PC-9 (cell line): ENCODE measurements at regions not wholly inside any gene's neighbourhood (a gene's known extent, or its start where the extent isn't known, plus 50 kb on each side); places are given as distances from the start of the nearest gene placed in this dataset.

Experiments
- BruUV-seq: library from RNA; stranded (reverse); fragments of 400-500 nt; replicated peaks from 2 replicates; lab custom pipeline; 2021; lab: Mats Ljungman, UMichigan
- CTCF ChIA-PET: fragments of 300-600 bp; sonication (Branson Sonifier 250); formaldehyde crosslinking; loops from one replicate; lab custom pipeline; 2022; ENCODE audit warnings: antibody characterized with exemption; lab: Charles Lee
- POLR2A ChIA-PET: fragments of 300-600 bp; sonication (Branson Sonifier 250); formaldehyde crosslinking; loops from one replicate; lab custom pipeline; 2022; ENCODE audit warnings: antibody characterized with exemption; ENCODE audit not compliant: unreplicated experiment; lab: Charles Lee
- DNase-seq, 2 experiments: peaks; one replicate each; pipeline versions ENCODE4 v3.0.0 to v3.0.0-alpha.2; 2015 to 2022; ENCODE audit warnings: mixed read lengths in 1 of 2
- H2AFZ ChIP-seq: fragments of 200-600 bp; sonication (generic); 2 replicates; pipeline ENCODE4 v1.8.1; 2017; ENCODE audit warnings: antibody characterized with exemption
- H3F3A ChIP-seq: fragments of 200-600 bp; sonication (generic); 2 replicates; pipeline ENCODE4 v1.8.1; 2017; ENCODE audit warnings: antibody characterized with exemption, mild to moderate bottlenecking, low read depth; ENCODE audit not compliant: insufficient read depth
- H3K27ac ChIP-seq: fragments of 200-600 bp; sonication (generic); 2 replicates; pipeline ENCODE4 v1.6.1; 2016; ENCODE audit warnings: mixed run types
- H3K27me3 ChIP-seq: fragments of 200-600 bp; sonication (generic); 2 replicates; pipeline ENCODE4 v1.6.1; 2016; ENCODE audit warnings: low read depth, mixed run types; ENCODE audit not compliant: insufficient read depth
- H3K36me3 ChIP-seq: fragments of 200-600 bp; sonication (generic); 2 replicates; pipeline ENCODE4 v1.6.1; 2016; ENCODE audit warnings: low read depth, mixed run types
- H3K4me1 ChIP-seq: fragments of 200-600 bp; sonication (generic); replicated peaks from 2 replicates; pipeline ENCODE4 v1.6.1; 2016; ENCODE audit warnings: mixed run types; ENCODE audit not compliant: insufficient read depth
- H3K4me2 ChIP-seq: fragments of 200-600 bp; sonication (generic); 2 replicates; pipeline ENCODE4 v1.6.1; 2017; ENCODE audit warnings: mixed run types
- H3K4me3 ChIP-seq: fragments of 200-600 bp; sonication (generic); 2 replicates; pipeline ENCODE4 v1.6.1; 2016; ENCODE audit warnings: mixed run types
- H3K79me2 ChIP-seq: fragments of 200-600 bp; sonication (generic); 2 replicates; pipeline ENCODE4 v1.6.1; 2017; ENCODE audit warnings: low read depth, mixed run types
- H3K9me2 ChIP-seq: fragments of 200-600 bp; sonication (generic); 2 replicates; pipeline ENCODE4 v1.8.1; 2017; ENCODE audit warnings: mild to moderate bottlenecking; ENCODE audit not compliant: insufficient read depth
- H3K9me3 ChIP-seq: fragments of 200-600 bp; sonication (generic); 2 replicates; pipeline ENCODE4 v1.8.1; 2016; ENCODE audit warnings: low read depth; ENCODE audit not compliant: insufficient read depth
- H4K20me1 ChIP-seq: fragments of 200-600 bp; sonication (generic); 2 replicates; pipeline ENCODE4 v1.8.1; 2017; ENCODE audit not compliant: insufficient read depth
- CTCF ChIP-seq: fragments of 200-600 bp; sonication (generic); conservative IDR thresholded peaks from 2 replicates; pipeline ENCODE4 v1.6.1; 2017; ENCODE audit warnings: mixed run types, antibody characterized with exemption, mild to moderate bottlenecking, moderate library complexity
- EZH2 ChIP-seq: fragments of 200-600 bp; sonication (generic); IDR thresholded peaks from 2 replicates; pipeline ENCODE4 v1.8.0; 2017; ENCODE audit warnings: antibody characterized with exemption, low read depth
- intact Hi-C: fragments of 100-400 bp; cut with micrococcal nuclease; formaldehyde crosslinking; loops from one replicate; pipeline ENCODE4 v1.10.0; 2022; ENCODE audit not compliant: unreplicated experiment

DNA sequence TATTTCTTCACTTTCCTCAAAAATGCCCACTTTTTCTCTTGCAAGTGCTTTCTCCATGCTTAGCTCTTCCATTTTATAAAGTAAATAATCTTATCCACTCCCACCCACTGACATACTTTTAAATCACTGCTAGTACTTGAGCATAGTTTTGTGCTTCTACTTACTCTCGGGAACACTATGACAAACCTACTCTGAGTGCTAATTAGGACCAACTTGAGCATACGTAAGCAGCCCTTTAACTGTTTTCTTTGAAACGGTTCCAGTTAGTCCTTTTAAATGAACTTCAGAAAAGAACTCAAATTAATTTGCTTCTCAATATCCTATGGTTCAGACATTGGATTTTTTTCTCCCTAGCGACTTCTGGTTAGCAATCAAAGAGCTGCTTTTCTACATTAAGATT lies 280.0 kb upstream of the SOX2 start:
- Histone ChIP-seq H3K9me3 (no peaks in the 10 kb centered on the region), H4K20me1 (no peaks in the 10 kb centered on the region), H3F3A (no peaks in the 10 kb centered on the region), H3K36me3 (no peaks in the 10 kb centered on the region), H3K79me2 (no peaks in the 10 kb centered on the region), H3K27ac (no peak overlapping the region), H3K4me1 (no peaks in the 10 kb centered on the region), H3K9me2 (0 out of 2 replicates have a peak, but pooled peaks cover 3% of the 10 kb centered on the region), H3K27me3 (no peaks in the 10 kb centered on the region), H2AFZ (no peak overlapping the region), H3K4me2 (no peak overlapping the region), H3K4me3 (no peak overlapping the region)
- DNase-seq, result no peak
- intact Hi-C loops, result no loop called here
- BruUV-seq, result no TSS peak
- CTCF ChIA-PET, result no interaction called here
- TF ChIP-seq EZH2, result no peak
- TF ChIP-seq CTCF, result no peak
- POLR2A ChIA-PET, result no interaction called here

DNA sequence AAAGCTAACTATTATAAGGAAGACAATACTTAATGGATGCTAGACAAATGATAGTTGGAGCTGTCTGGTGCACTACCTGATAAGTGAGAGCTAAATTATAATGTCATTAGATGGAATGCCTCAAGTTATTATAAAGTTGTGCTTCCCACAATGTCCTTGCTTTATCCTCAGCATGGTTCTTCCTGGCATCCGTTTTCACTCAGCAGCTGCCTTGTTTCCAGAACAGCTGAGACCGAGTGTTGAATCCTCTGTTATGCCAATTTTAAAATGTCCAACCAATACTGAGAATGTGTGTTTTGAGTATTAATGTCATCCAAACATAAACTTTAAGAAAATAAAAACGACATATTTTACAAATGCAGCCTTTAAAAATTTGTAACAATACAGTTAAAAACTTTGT lies 286.7 kb upstream of the SOX2 start:
- Histone ChIP-seq H3K4me3 (no peak overlapping the region), H3K79me2 (no peaks in the 10 kb centered on the region), H3K9me3 (no peaks in the 10 kb centered on the region), H3K4me1 (no peaks in the 10 kb centered on the region), H3F3A (no peaks in the 10 kb centered on the region), H3K27me3 (no peaks in the 10 kb centered on the region), H3K36me3 (no peaks in the 10 kb centered on the region), H2AFZ (no peak overlapping the region), H3K9me2 (0 out of 2 replicates have a peak, but pooled peaks cover 3% of the 10 kb centered on the region), H3K4me2 (no peak overlapping the region), H4K20me1 (no peaks in the 10 kb centered on the region), H3K27ac (no peak overlapping the region)
- no TSS peak for BruUV-seq
- TF ChIP-seq EZH2 (no peak), CTCF (no peak)
- DNase-seq, result no peak
- intact Hi-C loops, result no loop called here
- POLR2A ChIA-PET, result interaction anchor here (0.6 kb wide), 1 partner anchor 1021 kb away, joined by 5 read pairs; no protein-coding TSS in a partner anchor
- CTCF ChIA-PET, result interaction anchor here (0.6 kb wide), 1 partner anchor 847 kb away, joined by 3 read pairs; no protein-coding TSS in a partner anchor

GRCh38 chr3:181418233-181418632 lies 293.5 kb upstream of the SOX2 start:
- POLR2A ChIA-PET, result no interaction called here
- no peaks in the 10 kb centered on the region for H3K36me3 ChIP-seq
- no peaks in the 10 kb centered on the region for H3F3A ChIP-seq
- H3K27ac ChIP-seq, result no peak overlapping the region
- no peak overlapping the region for H3K4me3 ChIP-seq
- no peak for DNase-seq
- H2AFZ ChIP-seq, result no peak overlapping the region
- H3K4me2 ChIP-seq, result no peak overlapping the region
- TF ChIP-seq EZH2 (no peak), CTCF (no peak)
- H3K9me2 ChIP-seq, result no peaks in the 10 kb centered on the region
- H3K4me1 ChIP-seq, result no peaks in the 10 kb centered on the region
- no peaks in the 10 kb centered on the region for H3K27me3 ChIP-seq
- H3K9me3 ChIP-seq, result no peaks in the 10 kb centered on the region
- BruUV-seq, result no TSS peak
- intact Hi-C loops, result no loop called here
- CTCF ChIA-PET, result no interaction called here
- H4K20me1 ChIP-seq, result no peaks in the 10 kb centered on the region
- no peaks in the 10 kb centered on the region for H3K79me2 ChIP-seq
